Type B pancreatic cell (in vitro differentiated cells): ENCODE measurements at regions not wholly inside any gene's neighbourhood (a gene's known extent, or its start where the extent isn't known, plus 50 kb on each side); places are given as distances from the start of the nearest gene placed in this dataset.

Experiments used
- DNase-seq: peaks from one replicate; pipeline ENCODE4 v3.0.0; 2021; ENCODE audit warnings: mixed read lengths; ENCODE audit not compliant: unreplicated experiment; ENCODE audit errors: extremely low spot score
- H3K27ac Mint-ChIP-seq: 2 replicates; pipeline ENCODE4 v1.8.0; 2021; ENCODE audit warnings: mild to moderate bottlenecking, mixed read lengths
- H3K27me3 Mint-ChIP-seq: 2 replicates; pipeline ENCODE4 v1.8.0; 2021; ENCODE audit warnings: mixed read lengths
- H3K36me3 Mint-ChIP-seq: 2 replicates; pipeline ENCODE4 v1.8.0; 2021; ENCODE audit warnings: mixed read lengths
- H3K4me1 Mint-ChIP-seq: one replicate; pipeline ENCODE4 v1.8.0; 2021; ENCODE audit warnings: mixed read lengths; ENCODE audit not compliant: unreplicated experiment
- H3K4me3 Mint-ChIP-seq: 2 replicates; pipeline ENCODE4 v1.8.0; 2021; ENCODE audit warnings: mild to moderate bottlenecking, mixed read lengths
- H3K9me3 Mint-ChIP-seq: 2 replicates; pipeline ENCODE4 v1.8.0; 2021; ENCODE audit warnings: mixed read lengths
- CTCF ChIP-seq: fragments of 200-600 bp; sonication (generic); conservative IDR thresholded peaks from 2 replicates; pipeline ENCODE4 v1.5.0; 2021; ENCODE audit warnings: antibody characterized with exemption, mild to moderate bottlenecking

GRCh38 chr2:464562-465309, 176.8 kb upstream of the ALKAL2 start:
- H3K9me3 Mint-ChIP-seq = no peaks in the 10 kb centered on the region
- no peak for TF ChIP-seq CTCF
- H3K4me3 Mint-ChIP-seq = no peak overlapping the region
- H3K4me1 Mint-ChIP-seq = peaks cover 5% of the 10 kb centered on the region
- no peak for DNase-seq
- H3K36me3 Mint-ChIP-seq = no peaks in the 10 kb centered on the region
- H3K27ac Mint-ChIP-seq = no peak overlapping the region
- H3K27me3 Mint-ChIP-seq = peaks cover 27% of the 10 kb centered on the region

- H3K4me1 Mint-ChIP-seq = peaks cover 24% of the 10 kb centered on the region
- no peak overlapping the region for H3K27ac Mint-ChIP-seq
- peaks cover 11% of the 10 kb centered on the region for H3K27me3 Mint-ChIP-seq
- no peak for DNase-seq
- no peaks in the 10 kb centered on the region for H3K36me3 Mint-ChIP-seq
- no peaks in the 10 kb centered on the region for H3K9me3 Mint-ChIP-seq
- no peak for TF ChIP-seq CTCF
- no peak overlapping the region for H3K4me3 Mint-ChIP-seq
Observed at GRCh38 chr2:460861-461260, 173.0 kb upstream of the ALKAL2 start.

- no peak for TF ChIP-seq CTCF
- peaks cover 24% of the 10 kb centered on the region for H3K4me1 Mint-ChIP-seq
- no peak for DNase-seq
- peaks cover 6% of the 10 kb centered on the region for H3K27me3 Mint-ChIP-seq
- no peak overlapping the region for H3K4me3 Mint-ChIP-seq
- H3K36me3 Mint-ChIP-seq = no peaks in the 10 kb centered on the region
- H3K27ac Mint-ChIP-seq = no peak overlapping the region
- H3K9me3 Mint-ChIP-seq = no peaks in the 10 kb centered on the region
Observed at GRCh38 chr2:459931-460330, 172.0 kb upstream of the ALKAL2 start.

- no peak for DNase-seq
- Mint-ChIP-seq H3K4me3 (no peak overlapping the region), H3K36me3 (no peaks in the 10 kb centered on the region), H3K27me3 (peaks cover 6% of the 10 kb centered on the region), H3K9me3 (no peaks in the 10 kb centered on the region), H3K4me1 (peaks cover 24% of the 10 kb centered on the region), H3K27ac (no peak overlapping the region)
- no peak for TF ChIP-seq CTCF
Observed at GRCh38 chr2:458425-458815, 170.5 kb upstream of the ALKAL2 start.

- no peak for DNase-seq
- peaks cover 24% of the 10 kb centered on the region for H3K4me1 Mint-ChIP-seq
- H3K27ac Mint-ChIP-seq = no peak overlapping the region
- TF ChIP-seq CTCF = no peak
- H3K4me3 Mint-ChIP-seq = no peak overlapping the region
- H3K36me3 Mint-ChIP-seq = no peaks in the 10 kb centered on the region
- H3K9me3 Mint-ChIP-seq = no peaks in the 10 kb centered on the region
- peaks cover 6% of the 10 kb centered on the region for H3K27me3 Mint-ChIP-seq
Observed at GRCh38 chr2:457792-458424, 170.0 kb upstream of the ALKAL2 start.
